PFSK-1 (cell line): ENCODE measurements at regions not wholly inside any gene's neighbourhood (a gene's known extent, or its start where the extent isn't known, plus 50 kb on each side); places are given as distances from the start of the nearest gene placed in this dataset.

Experiments
- FOXP2 ChIP-seq: optimal IDR thresholded peaks from 2 replicates; pipeline ENCODE3; 2011; ENCODE audit warnings: borderline replicate concordance, control low read depth, inconsistent platforms; ENCODE audit not compliant: insufficient read depth; ENCODE audit errors: extremely low read length, extremely low read depth
- POLR2AphosphoS5 ChIP-seq: IDR thresholded peaks from 2 replicates; pipeline ENCODE4 v1.6.1; 2012; ENCODE audit warnings: low read depth, mild to moderate bottlenecking, control low read depth, low read length, moderate library complexity
- REST ChIP-seq, 2 experiments: IDR thresholded peaks; 2 replicates each; pipeline versions ENCODE4 v1.6.1 to v1.8.0; 2011 to 2012; ENCODE audit warnings: low read depth in 2 of 2, low read length in 2 of 2, control low read depth in 1 of 2, inconsistent platforms in 1 of 2, mild to moderate bottlenecking in 1 of 2, moderate library complexity in 1 of 2; ENCODE audit not compliant: insufficient read depth in 1 of 2
- SIN3A ChIP-seq: IDR thresholded peaks from 2 replicates; pipeline ENCODE4 v1.6.1; 2012; ENCODE audit warnings: mild to moderate bottlenecking, low read length, moderate library complexity, borderline replicate concordance; ENCODE audit not compliant: insufficient read depth
- TAF1 ChIP-seq: IDR thresholded peaks from 2 replicates; pipeline ENCODE4 v1.6.1; 2012; ENCODE audit warnings: low read length, control low read depth, borderline replicate concordance; ENCODE audit not compliant: insufficient read depth

- TF ChIP-seq TAF1 (no peak), POLR2AphosphoS5 (no peak), SIN3A (no peak), REST (IDR thresholded peaks at IDR 0.05; ENCODE audit: insufficient read depth in 1 of 2, low read depth in 2 of 2, low read length in 2 of 2) (no peak), FOXP2 (no peak)
Observed at GRCh38 chr1:181181792-181182585, 93.5 kb downstream of the IER5 start.
